ENCODE measurements at regions not wholly inside any gene's neighbourhood (a gene's known extent, or its start where the extent isn't known, plus 50 kb on each side); places are given as distances from the start of the nearest gene placed in this dataset.
"Not testable (repeated sequence)": the region's sequence is repeated elsewhere in the genome, so short reads cannot be mapped to it uniquely, and the experiment has no call there.

DNA sequence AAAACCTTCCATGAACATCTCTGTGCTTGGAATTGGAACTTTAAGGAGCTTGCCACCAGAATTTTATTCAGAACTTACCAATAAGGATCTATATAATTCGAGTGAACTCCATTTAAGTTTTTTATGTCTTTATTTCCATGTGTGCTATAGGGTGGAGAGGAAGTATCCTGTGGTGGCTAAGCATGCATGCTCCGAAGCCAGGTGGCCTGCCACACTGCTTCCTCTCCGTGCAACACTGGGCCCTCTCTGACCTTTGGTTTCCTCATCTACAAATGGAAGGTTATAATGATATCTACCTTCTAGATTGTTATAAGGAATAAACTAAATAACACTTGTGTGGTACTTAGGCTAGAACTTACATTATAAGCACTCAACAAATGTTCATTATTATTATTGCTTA is 382.1 kb downstream of the PTPRC start:
- no peak for DNase-seq (ENCODE audit: low read depth)
- TF ChIP-seq, protein P1, sequence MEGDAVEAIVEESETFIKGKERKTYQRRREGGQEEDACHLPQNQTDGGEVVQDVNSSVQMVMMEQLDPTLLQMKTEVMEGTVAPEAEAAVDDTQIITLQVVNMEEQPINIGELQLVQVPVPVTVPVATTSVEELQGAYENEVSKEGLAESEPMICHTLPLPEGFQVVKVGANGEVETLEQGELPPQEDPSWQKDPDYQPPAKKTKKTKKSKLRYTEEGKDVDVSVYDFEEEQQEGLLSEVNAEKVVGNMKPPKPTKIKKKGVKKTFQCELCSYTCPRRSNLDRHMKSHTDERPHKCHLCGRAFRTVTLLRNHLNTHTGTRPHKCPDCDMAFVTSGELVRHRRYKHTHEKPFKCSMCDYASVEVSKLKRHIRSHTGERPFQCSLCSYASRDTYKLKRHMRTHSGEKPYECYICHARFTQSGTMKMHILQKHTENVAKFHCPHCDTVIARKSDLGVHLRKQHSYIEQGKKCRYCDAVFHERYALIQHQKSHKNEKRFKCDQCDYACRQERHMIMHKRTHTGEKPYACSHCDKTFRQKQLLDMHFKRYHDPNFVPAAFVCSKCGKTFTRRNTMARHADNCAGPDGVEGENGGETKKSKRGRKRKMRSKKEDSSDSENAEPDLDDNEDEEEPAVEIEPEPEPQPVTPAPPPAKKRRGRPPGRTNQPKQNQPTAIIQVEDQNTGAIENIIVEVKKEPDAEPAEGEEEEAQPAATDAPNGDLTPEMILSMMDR (IDR thresholded peaks at IDR 0.05; ENCODE audit: insufficient read depth, low read depth, low read length, missing control alignments), result no peak

DNA sequence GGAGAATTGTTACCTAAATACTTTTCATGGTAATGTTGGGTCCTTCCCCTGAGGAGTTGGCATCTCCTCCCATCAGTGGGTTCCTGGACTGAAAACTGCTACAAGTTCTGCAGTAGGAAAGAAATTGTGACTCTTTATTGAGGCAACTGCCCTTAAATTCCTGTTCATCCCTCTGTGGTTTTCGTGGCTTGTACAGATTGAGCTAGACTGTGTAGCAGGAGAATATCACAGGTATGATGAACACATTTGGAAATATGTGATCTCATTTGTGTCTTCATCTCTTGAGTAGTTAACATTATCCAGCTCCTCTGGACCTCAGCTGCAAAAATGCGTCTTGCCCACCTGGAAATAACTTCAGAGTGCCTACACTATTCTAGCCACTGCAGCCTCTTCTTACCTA is 390.6 kb downstream of the PTPRC start:
- DNase-seq (ENCODE audit: low read depth), result no peak
- H3K4me3 ChIP-seq (ENCODE audit: low read depth, low read length), result no peak overlapping the region
- TF ChIP-seq, protein P1 (IDR thresholded peaks at IDR 0.05; ENCODE audit: insufficient read depth, low read depth, low read length, missing control alignments), result no peak

More for the DNA sequence above, 382.1 kb downstream of the PTPRC start:
- H3K4me3 ChIP-seq (ENCODE audit: low read depth, low read length), result no peak overlapping the region

DNA sequence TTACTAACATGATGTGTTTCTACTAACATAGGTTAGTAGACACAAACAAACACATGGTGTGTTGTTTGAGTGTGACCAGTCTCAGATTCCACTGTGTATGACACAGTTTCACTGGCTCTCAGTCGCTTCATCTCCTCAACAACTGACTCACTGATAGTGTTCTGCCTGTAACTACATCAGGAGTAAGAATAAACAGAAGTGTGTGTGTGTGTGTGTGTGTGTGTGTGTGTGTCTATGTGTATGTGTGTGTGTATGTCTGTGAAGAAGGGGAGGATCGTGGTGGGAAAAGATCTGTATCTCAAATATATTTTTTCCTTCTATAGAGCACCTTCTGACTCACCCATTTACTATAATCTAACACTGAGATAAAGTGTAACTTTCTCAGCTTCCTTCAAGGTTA is 391.0 kb downstream of the PTPRC start:
- TF ChIP-seq, protein P1 (IDR thresholded peaks at IDR 0.05; ENCODE audit: insufficient read depth, low read depth, low read length, missing control alignments), result no peak
- no peak overlapping the region for H3K4me3 ChIP-seq (ENCODE audit: low read depth, low read length)
- DNase-seq (ENCODE audit: low read depth), result no peak

DNA sequence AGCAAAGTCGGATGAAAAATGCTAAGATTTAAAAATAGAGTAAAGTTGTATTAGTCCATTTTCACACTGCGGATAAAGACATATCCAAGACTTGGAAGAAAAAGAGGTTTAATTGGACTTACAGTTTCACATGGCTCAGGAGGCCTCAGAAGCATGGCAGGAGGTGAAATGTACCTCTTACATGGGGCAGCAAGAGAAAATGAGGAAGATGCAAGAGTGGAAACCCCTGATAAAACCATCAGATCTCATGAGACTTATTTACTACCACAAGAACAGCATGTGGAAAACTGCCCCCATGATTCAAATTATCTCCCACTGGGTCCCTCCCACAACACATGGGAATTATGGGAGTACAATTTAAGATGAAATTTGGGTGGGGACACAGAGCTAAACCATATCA is 391.7 kb downstream of the PTPRC start:
- DNase-seq (ENCODE audit: low read depth), result not testable (repeated sequence)

DNA sequence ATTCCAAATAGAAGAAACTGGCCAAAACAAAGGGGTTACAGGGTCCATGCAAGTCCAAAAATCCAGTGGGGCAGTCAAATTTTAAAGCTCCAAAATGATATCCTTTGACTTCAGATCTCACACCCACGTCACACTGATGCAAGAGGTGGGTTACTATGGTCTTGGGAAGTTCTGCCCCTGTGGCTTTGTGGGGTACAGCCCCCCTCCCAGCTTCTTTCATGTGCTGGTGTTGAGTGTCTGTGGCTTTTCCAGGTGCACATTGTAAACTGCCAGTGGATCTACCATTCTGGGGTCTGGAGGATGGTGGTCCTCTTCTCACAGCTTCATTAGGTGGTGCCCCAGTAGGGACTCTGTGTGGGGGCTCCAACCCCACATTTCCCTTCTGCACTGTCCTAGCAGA is 392.3 kb downstream of the PTPRC start:
- not testable (repeated sequence) for DNase-seq (ENCODE audit: low read depth); H3K4me3 ChIP-seq (ENCODE audit: low read depth, low read length)

More for the DNA sequence above, 391.7 kb downstream of the PTPRC start:
- H3K4me3 ChIP-seq (ENCODE audit: low read depth, low read length), result not testable (repeated sequence)

DNA sequence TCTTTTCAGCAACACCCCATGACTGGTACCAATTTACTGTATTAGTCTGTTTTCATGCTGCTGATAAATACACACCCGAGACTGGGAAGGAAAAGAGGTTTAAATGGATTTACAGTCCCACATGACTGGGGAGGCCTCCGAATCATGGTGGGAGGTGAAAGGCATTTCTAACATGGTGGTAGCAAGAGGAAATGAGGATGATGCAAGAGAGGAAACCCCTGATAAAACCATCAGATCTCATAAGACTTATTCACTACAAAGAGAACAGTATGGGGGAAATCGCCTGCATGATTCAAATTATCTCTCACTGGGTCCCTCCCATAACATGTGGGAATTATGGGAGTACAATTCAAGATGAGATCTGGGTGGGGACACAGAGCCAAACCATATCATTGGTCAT is 393.6 kb downstream of the PTPRC start:
- DNase-seq (ENCODE audit: low read depth); H3K4me3 ChIP-seq (ENCODE audit: low read depth, low read length): not testable (repeated sequence)

DNA sequence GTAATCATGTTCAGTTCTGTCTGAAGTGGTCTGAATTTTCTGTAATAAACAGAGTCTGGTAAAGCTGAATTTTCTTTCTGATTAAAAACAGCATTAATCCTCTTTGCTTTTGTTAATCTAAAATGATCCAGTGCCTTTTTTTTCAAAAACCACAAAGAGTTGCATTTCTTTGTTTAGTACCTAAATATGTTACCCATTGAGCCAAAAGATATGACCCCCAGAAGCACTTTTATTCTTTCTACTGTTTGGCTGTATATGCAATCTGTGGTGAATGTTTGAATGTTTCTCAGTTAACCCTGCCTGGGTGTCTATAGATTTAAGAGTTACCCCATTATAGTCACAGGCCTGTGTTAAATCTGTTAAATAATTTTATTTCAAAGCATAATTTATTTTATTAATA is 394.8 kb downstream of the PTPRC start:
- DNase-seq (ENCODE audit: low read depth), result no peak
- TF ChIP-seq, protein P1 (IDR thresholded peaks at IDR 0.05; ENCODE audit: insufficient read depth, low read depth, low read length, missing control alignments), result no peak
- H3K4me3 ChIP-seq (ENCODE audit: low read depth, low read length), result no peak overlapping the region

DNA sequence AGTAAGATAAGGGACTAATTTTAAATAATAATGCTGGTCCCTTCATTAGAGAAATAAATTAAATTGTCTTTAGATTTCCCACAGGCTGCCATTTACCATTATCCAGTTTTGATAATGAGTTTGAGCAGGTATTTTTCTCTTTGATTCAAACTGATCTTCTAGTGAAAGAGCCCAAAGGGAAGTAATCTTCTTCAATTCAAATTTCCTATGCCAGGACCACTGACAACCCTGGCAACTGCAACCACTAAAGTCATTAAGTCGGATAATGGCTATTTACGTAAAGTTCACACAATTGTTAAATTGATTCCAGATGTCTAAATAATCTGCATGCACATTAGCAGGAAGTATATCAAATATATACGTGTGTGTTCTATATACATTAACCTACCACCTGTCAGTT is 399.3 kb downstream of the PTPRC start:
- TF ChIP-seq, protein P1 (IDR thresholded peaks at IDR 0.05; ENCODE audit: insufficient read depth, low read depth, low read length, missing control alignments), result no peak
- DNase-seq (ENCODE audit: low read depth), result no peak
- no peak overlapping the region for H3K4me3 ChIP-seq (ENCODE audit: low read depth, low read length)

All from GM12865 (cell line).